HL-60 (cell line): ENCODE measurements at regions not wholly inside any gene's neighbourhood (a gene's known extent, or its start where the extent isn't known, plus 50 kb on each side); places are given as distances from the start of the nearest gene placed in this dataset.

Experiments
- DNase-seq, 2 experiments: peaks; one replicate each; pipeline ENCODE4 v3.0.0-alpha.2; 2010 to 2020; ENCODE audit warnings: low read depth in 1 of 2, low spot score in 1 of 2
- H3K27ac ChIP-seq: fragments of 250-450 bp; sonication (Bioruptor Pico); replicated peaks from 2 replicates; pipeline ENCODE4 v1.5.1; 2020; ENCODE audit warnings: mild to moderate bottlenecking, moderate library complexity
- H3K27me3 ChIP-seq: fragments of 250-450 bp; sonication (Bioruptor Pico); 2 replicates; pipeline ENCODE4 v1.5.1; 2021; ENCODE audit warnings: mild to moderate bottlenecking, moderate library complexity; ENCODE audit not compliant: insufficient read depth, poor library complexity, severe bottlenecking
- H3K4me3 ChIP-seq: replicated peaks from 2 replicates; pipeline ENCODE4 v1.5.1; 2011; ENCODE audit warnings: mild to moderate bottlenecking, control low read depth, low read length; ENCODE audit not compliant: insufficient read depth
- GABPA ChIP-seq: IDR thresholded peaks from 2 replicates; pipeline ENCODE4 v1.6.1; 2012; ENCODE audit warnings: low read depth
- POLR2AphosphoS5 ChIP-seq: IDR thresholded peaks from 2 replicates; pipeline ENCODE4 v1.6.1; 2012; ENCODE audit warnings: low read depth
- REST ChIP-seq: IDR thresholded peaks from 2 replicates; pipeline ENCODE4 v1.6.1; 2012; ENCODE audit warnings: low read depth; ENCODE audit not compliant: insufficient replicate concordance
- SPI1 ChIP-seq: IDR thresholded peaks from 2 replicates; pipeline ENCODE4 v1.6.1; 2012; ENCODE audit warnings: low read depth, mild to moderate bottlenecking, borderline replicate concordance
- TF ChIP-seq, protein P1 (sequence below): IDR thresholded peaks from one replicate; pipeline ENCODE4 v1.5.1; 2011; ENCODE audit warnings: low read length, control low read depth, inconsistent platforms; ENCODE audit not compliant: insufficient read depth

GRCh38 chr13:78785764-78786163 is 126.8 kb upstream of the OBI1 start:
- H3K27me3 ChIP-seq: peaks cover 9% of the 10 kb centered on the region

GRCh38 chr13:78784014-78784750 is 125.2 kb upstream of the OBI1 start:
- DNase-seq: no peak
- TF ChIP-seq SPI1 (no peak), GABPA (no peak), REST (no peak), POLR2AphosphoS5 (no peak)
- TF ChIP-seq, protein P1, sequence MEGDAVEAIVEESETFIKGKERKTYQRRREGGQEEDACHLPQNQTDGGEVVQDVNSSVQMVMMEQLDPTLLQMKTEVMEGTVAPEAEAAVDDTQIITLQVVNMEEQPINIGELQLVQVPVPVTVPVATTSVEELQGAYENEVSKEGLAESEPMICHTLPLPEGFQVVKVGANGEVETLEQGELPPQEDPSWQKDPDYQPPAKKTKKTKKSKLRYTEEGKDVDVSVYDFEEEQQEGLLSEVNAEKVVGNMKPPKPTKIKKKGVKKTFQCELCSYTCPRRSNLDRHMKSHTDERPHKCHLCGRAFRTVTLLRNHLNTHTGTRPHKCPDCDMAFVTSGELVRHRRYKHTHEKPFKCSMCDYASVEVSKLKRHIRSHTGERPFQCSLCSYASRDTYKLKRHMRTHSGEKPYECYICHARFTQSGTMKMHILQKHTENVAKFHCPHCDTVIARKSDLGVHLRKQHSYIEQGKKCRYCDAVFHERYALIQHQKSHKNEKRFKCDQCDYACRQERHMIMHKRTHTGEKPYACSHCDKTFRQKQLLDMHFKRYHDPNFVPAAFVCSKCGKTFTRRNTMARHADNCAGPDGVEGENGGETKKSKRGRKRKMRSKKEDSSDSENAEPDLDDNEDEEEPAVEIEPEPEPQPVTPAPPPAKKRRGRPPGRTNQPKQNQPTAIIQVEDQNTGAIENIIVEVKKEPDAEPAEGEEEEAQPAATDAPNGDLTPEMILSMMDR: no peak
- Histone ChIP-seq H3K27me3 (peaks cover 9% of the 10 kb centered on the region), H3K27ac (no peak overlapping the region), H3K4me3 (no peak overlapping the region)

More at GRCh38 chr13:78785764-78786163, 126.8 kb upstream of the OBI1 start:
- DNase-seq: no peak
- H3K27ac ChIP-seq: no peak overlapping the region
- H3K4me3 ChIP-seq: no peak overlapping the region
- TF ChIP-seq, protein P1: no peak
- TF ChIP-seq SPI1 (no peak), POLR2AphosphoS5 (no peak), GABPA (no peak), REST (no peak)

- DNase-seq: no peak
- no peak for TF ChIP-seq SPI1
- TF ChIP-seq POLR2AphosphoS5: no peak
- TF ChIP-seq, protein P1: no peak
- TF ChIP-seq GABPA: no peak
- no peak for TF ChIP-seq REST
- Histone ChIP-seq H3K27me3 (peaks cover 15% of the 10 kb centered on the region), H3K4me3 (no peak overlapping the region), H3K27ac (no peak overlapping the region)
Measured at GRCh38 chr13:78780708-78781107, 121.8 kb upstream of the OBI1 start.
